HepG2 (cell line): ENCODE measurements at regions not wholly inside any gene's neighbourhood (a gene's known extent, or its start where the extent isn't known, plus 50 kb on each side); places are given as distances from the start of the nearest gene placed in this dataset.

Source experiments
- FOSL1 ChIP-seq: sonication (generic); formaldehyde crosslinking; IDR thresholded peaks from 2 replicates; pipeline ENCODE4 v1.9.0; 2021; ENCODE audit warnings: missing genetic modification reagents, borderline replicate concordance
- KDM3A ChIP-seq: IDR thresholded peaks from 2 replicates; pipeline ENCODE4 v1.6.1; 2018; ENCODE audit warnings: low read depth, missing compliant biosample characterization
- SMARCE1 ChIP-seq: fragments of 450-650 bp; IDR thresholded peaks from 2 replicates; pipeline ENCODE4 v1.6.1; 2017; ENCODE audit warnings: borderline replicate concordance
- YY1 ChIP-seq: IDR thresholded peaks from 2 replicates; pipeline ENCODE4 v1.6.1; 2011; ENCODE audit warnings: low read length, low read depth, moderate library complexity, mild to moderate bottlenecking; ENCODE audit not compliant: insufficient read depth, insufficient replicate concordance
- ZNF12 ChIP-seq: sonication (generic); formaldehyde crosslinking; IDR thresholded peaks from 2 replicates; pipeline ENCODE4 v1.5.0; 2020; ENCODE audit warnings: missing genetic modification reagents
- TF ChIP-seq, protein P1 (sequence below): sonication (generic); formaldehyde crosslinking; IDR thresholded peaks from 2 replicates; pipeline ENCODE4 v1.5.0; 2020; ENCODE audit warnings: mild to moderate bottlenecking, missing genetic modification reagents, moderate library complexity

DNA sequence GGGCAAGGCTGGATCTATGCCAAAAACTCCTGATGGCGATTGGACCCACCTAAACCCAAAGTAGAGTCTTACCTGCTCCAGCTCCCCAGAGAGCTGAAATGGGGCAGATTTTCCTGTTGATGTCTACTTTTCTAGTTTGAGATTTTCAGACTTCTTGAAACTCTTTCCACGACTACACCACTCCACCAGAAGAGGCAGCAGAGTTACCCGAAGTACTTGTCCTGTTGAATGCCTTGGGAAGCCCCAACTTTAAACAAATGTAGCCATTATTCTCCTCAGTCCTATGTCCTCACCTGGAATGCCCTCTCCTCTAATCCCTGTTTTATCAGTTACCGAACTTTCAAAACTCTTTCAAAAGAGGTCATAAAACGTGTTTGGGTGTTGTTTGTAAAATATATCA is 843.8 kb downstream of the VGLL3 start:
- TF ChIP-seq YY1 (no peak), KDM3A (CRISPR knock-in tag) (no peak), FOSL1 (CRISPR knock-in tag) (no peak), ZNF12 (CRISPR knock-in tag) (no peak), SMARCE1 (no peak)
- TF ChIP-seq, protein P1, sequence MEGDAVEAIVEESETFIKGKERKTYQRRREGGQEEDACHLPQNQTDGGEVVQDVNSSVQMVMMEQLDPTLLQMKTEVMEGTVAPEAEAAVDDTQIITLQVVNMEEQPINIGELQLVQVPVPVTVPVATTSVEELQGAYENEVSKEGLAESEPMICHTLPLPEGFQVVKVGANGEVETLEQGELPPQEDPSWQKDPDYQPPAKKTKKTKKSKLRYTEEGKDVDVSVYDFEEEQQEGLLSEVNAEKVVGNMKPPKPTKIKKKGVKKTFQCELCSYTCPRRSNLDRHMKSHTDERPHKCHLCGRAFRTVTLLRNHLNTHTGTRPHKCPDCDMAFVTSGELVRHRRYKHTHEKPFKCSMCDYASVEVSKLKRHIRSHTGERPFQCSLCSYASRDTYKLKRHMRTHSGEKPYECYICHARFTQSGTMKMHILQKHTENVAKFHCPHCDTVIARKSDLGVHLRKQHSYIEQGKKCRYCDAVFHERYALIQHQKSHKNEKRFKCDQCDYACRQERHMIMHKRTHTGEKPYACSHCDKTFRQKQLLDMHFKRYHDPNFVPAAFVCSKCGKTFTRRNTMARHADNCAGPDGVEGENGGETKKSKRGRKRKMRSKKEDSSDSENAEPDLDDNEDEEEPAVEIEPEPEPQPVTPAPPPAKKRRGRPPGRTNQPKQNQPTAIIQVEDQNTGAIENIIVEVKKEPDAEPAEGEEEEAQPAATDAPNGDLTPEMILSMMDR (CRISPR knock-in tag): no peak
